Activated CD4-positive, alpha-beta memory T cell treated with anti-CD3 and anti-CD28 coated beads, Interleukin-2, amount 10 ng/mL, durations not matched to agents 7 days and 5 days (primary cell): ENCODE measurements at regions not wholly inside any gene's neighbourhood (a gene's known extent, or its start where the extent isn't known, plus 50 kb on each side); places are given as distances from the start of the nearest gene placed in this dataset.
"Not testable (repeated sequence)": the region's sequence is repeated elsewhere in the genome, so short reads cannot be mapped to it uniquely, and the experiment has no call there.

Source experiments
- CTCF ChIA-PET: fragments of 350-600 bp; sonication (Branson Sonifier 250); formaldehyde crosslinking; loops from one replicate; lab custom pipeline; 2021; ENCODE audit warnings: antibody characterized with exemption, inconsistent platforms; lab: Charles Lee
- POLR2A ChIA-PET: fragments of 350-600 bp; sonication (Branson Sonifier 250); formaldehyde crosslinking; loops from one replicate; lab custom pipeline; 2021; ENCODE audit warnings: antibody characterized with exemption; lab: Charles Lee
- DNase-seq: peaks from one replicate; pipeline ENCODE4 v3.0.0-alpha.2; 2020
- H3K27ac Mint-ChIP-seq: one replicate; pipeline ENCODE4 v1.8.0; 2021; ENCODE audit warnings: mild to moderate bottlenecking, mixed read lengths
- H3K27me3 Mint-ChIP-seq: one replicate; pipeline ENCODE4 v1.8.0; 2021; ENCODE audit warnings: mixed read lengths
- H3K36me3 Mint-ChIP-seq: one replicate; pipeline ENCODE4 v1.8.0; 2021; ENCODE audit warnings: low read depth, mixed read lengths
- H3K4me1 Mint-ChIP-seq: one replicate; pipeline ENCODE4 v1.8.0; 2021; ENCODE audit warnings: mixed read lengths
- H3K4me3 Mint-ChIP-seq: one replicate; pipeline ENCODE4 v1.8.0; 2021; ENCODE audit warnings: mild to moderate bottlenecking, mixed read lengths
- H3K9me3 Mint-ChIP-seq: one replicate; pipeline ENCODE4 v1.8.0; 2021; ENCODE audit warnings: mixed read lengths

DNA sequence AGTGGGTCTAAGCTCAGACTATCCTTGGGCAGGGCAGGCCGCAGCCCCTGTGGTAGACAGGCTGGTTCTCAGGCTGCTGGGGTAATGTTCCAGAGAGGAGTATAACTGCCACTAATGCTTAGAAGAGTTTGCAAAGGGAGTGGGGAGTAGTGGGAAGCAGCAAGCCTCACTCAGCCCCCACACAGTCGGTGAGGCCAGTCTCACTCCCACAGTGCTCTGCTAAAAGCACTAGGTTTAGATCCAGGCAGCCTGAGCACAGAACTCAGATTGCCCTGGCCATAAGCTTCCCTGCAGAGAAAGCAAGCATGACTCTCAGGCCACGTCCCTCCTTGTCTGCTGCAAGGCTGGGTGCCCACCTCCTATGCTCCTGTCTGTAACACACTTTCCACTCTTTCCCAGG lies 69.4 kb upstream of the HCN1 start:
- no peaks in the 10 kb centered on the region for H3K27me3 Mint-ChIP-seq
- POLR2A ChIA-PET, result no interaction called here
- H3K4me1 Mint-ChIP-seq, result no peaks in the 10 kb centered on the region
- DNase-seq, result no peak
- no peaks in the 10 kb centered on the region for H3K36me3 Mint-ChIP-seq
- H3K9me3 Mint-ChIP-seq, result peaks cover 15% of the 10 kb centered on the region
- no peak overlapping the region for H3K27ac Mint-ChIP-seq
- no peak overlapping the region for H3K4me3 Mint-ChIP-seq
- CTCF ChIA-PET, result no interaction called here

DNA sequence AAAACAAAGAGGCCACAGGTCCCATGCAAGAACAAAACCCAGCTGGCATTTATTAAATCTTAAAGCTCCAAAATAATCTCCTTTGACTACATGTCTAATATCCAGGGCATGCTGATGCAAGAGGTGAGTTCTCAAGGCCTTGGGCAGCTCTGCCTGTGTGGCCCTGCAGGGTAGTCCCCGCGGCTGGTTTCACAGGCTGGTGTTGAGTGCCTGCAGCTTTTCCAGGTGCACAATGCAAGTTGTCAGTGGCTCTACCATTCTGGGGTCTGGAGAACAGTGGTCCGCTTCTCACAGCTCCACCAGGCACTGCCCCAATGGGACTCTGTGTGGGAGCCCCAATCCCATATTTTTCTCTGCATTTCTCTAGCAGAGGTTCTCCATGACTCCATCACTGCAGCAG lies 54.4 kb upstream of the HCN1 start:
- Mint-ChIP-seq H3K27me3 (no peaks in the 10 kb centered on the region), H3K4me1 (no peaks in the 10 kb centered on the region), H3K9me3 (peaks cover 27% of the 10 kb centered on the region), H3K4me3 (no peak overlapping the region), H3K36me3 (no peaks in the 10 kb centered on the region), H3K27ac (no peak overlapping the region)
- DNase-seq, result no peak
- ChIA-PET CTCF (no interaction called here), POLR2A (no interaction called here)

DNA sequence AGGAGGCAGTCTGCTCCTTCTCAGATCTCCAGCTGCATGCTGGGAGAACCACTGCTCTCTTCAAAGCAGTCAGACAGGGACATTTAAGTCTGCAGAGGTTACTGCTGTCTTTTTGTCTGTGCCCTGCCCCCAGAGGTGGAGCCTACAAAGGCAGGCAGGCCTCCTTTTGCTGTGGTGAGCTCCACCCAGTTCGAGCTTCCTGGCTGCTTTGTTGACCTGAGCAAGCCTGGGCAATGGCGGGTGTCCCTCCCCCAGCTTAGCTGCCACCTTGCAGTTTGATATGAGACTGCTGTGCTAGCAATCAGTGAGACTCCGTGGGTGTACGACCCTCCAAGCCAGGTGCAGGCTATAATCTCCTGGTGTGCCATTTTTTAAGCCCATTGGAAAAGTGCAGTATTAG lies 52.3 kb upstream of the HCN1 start:
- CTCF ChIA-PET, H3K36me3 Mint-ChIP-seq, H3K27ac Mint-ChIP-seq: not testable (repeated sequence)

More for the DNA sequence above, 52.3 kb upstream of the HCN1 start:
- peaks cover 27% of the 10 kb centered on the region for H3K9me3 Mint-ChIP-seq
- POLR2A ChIA-PET, H3K4me1 Mint-ChIP-seq, H3K27me3 Mint-ChIP-seq, DNase-seq, H3K4me3 Mint-ChIP-seq: not testable (repeated sequence)
